ENCODE measurements at regions not wholly inside any gene's neighbourhood (a gene's known extent, or its start where the extent isn't known, plus 50 kb on each side); places are given as distances from the start of the nearest gene placed in this dataset.

- DNase-seq (ENCODE audit: low read depth in 2 of 2): no peak
Observed at GRCh38 chr13:85665286-85665685, 133.9 kb downstream of the SLITRK6 start.

GRCh38 chr13:85663856-85664255 is 135.4 kb downstream of the SLITRK6 start:
- no peak for DNase-seq (ENCODE audit: low read depth in 2 of 2)

DNA sequence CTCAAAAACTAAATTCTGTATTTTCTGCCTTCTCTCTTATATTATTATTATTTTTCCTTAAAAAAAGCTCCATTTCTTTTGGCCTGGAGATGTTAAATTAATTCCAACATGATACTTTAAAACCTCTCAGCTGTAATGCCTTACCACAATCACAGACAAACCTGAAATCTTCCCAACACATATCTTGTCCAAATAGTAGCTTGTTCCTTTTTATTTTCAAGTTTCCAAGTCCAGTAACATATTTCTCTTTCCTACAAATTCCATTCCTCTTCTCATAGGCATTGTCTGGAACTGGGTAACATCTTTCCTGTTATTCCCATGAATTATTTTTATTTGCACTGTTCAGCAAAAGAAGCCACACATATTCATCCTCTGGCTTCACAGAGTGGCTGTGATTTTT is 137.0 kb downstream of the SLITRK6 start:
- no peak for DNase-seq (ENCODE audit: low read depth in 2 of 2)

DNA sequence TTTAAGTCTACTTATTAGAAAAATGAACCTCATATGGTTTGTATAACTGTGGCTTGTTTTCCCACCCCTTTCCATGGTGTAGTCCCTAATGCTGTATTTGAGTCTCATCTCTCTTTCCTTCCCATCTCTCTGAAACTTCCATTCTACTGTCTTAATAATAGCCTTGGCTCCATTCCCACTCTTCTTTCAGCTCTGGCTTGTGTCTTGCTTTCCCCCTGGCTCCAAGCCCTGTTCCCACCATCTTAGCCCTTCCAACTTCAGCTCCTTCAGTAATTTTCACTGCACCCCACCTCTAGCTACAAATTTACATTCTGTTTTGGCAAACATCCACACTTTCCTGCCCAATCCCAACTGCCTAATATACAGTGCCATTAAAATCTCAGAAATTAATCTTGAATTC is 137.5 kb downstream of the SLITRK6 start:
- no peak for DNase-seq (ENCODE audit: low read depth in 2 of 2)

GRCh38 chr13:85659493-85659892 is 139.7 kb downstream of the SLITRK6 start:
- DNase-seq (ENCODE audit: low read depth in 2 of 2): no peak

- no peak for DNase-seq (ENCODE audit: low read depth in 2 of 2)
Observed at GRCh38 chr13:85657942-85658341, 141.3 kb downstream of the SLITRK6 start.

DNA sequence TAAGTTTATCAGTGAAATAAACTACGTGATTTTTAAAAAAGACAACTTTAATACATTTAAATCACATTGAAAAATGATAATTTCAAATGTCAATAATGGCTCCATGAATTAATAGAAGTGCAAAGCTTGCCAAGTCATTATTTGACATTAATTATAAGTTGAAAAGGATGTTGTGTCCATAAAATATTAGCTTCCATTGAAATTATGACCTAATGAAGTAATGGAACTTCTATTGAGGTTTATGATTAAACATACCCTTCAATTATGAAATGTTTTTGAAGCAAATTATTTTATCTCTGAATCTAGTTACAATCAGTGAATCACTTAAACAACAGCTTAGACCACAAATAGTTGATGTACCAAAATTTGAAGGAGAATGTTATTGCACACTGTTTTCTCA is 144.2 kb downstream of the SLITRK6 start:
- DNase-seq (ENCODE audit: low read depth in 2 of 2): no peak

DNA sequence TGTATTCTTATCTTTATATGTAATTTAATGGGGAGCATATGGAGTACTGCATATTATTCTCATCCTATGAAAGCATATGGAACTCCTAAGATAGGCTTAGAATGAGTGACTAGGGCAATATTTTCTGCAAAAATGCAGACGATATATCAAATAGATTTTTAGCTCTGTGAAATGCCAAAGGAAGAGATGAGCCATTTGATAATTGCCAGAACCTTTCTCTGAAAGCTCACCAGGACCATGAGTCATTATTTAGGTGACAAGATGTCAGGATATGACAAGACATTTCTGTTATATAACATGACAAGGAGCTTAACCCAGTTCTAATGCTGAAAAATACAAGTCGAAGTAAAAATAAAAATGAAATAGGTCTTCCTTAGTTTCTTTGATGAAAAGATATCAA is 145.0 kb downstream of the SLITRK6 start:
- no peak for DNase-seq (ENCODE audit: low read depth in 2 of 2)

- DNase-seq (ENCODE audit: low read depth in 2 of 2): no peak
Observed at GRCh38 chr13:85653681-85654080, 145.5 kb downstream of the SLITRK6 start.

DNA sequence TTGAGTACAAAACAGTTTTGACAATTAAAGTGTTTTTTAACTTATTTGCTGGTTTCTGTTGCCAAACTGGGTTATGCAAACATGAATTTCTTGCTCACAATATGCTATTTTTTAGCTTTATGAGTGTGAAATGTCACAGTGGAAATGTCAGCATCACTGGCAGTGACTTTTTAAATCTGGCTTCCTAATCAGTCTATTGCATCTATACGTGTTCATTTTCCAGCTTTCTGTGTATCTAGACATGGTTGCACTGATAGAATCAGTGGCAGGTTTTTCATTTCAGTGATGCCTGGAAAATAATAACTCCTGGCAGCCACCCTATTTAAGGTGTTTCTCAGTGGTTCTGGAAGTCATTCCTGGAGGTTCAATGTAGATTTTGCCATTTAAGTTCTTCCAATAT is 146.7 kb downstream of the SLITRK6 start:
- no peak for DNase-seq (ENCODE audit: low read depth in 2 of 2)

- no peak for DNase-seq (ENCODE audit: low read depth in 2 of 2)
Observed at GRCh38 chr13:85651440-85651839, 147.8 kb downstream of the SLITRK6 start.

DNA sequence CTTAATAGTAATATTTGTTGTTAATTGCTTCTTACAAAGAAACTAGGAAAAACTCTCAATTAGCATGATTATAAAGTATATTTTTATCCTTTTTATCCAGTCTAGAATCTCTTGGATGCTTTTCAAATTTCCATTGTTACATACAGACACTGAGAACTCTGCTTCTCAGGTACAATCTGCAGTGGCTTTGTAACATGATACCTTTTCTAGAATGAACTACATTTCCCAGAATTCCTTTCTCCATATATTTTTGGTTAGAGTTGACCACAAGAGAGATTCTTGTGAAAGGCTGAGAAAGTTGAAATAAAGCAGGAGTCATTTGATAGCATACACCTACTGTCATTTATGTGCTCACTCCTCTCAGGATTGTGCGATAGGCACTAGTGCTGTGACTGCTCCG is 148.6 kb downstream of the SLITRK6 start:
- no peak for DNase-seq (ENCODE audit: low read depth in 2 of 2)

GRCh38 chr13:85640727-85641126 is 158.5 kb downstream of the SLITRK6 start:
- DNase-seq (ENCODE audit: low read depth in 2 of 2): no peak

- no peak for DNase-seq (ENCODE audit: low read depth in 2 of 2)
Observed at GRCh38 chr13:85638815-85639393, 160.3 kb downstream of the SLITRK6 start.

DNA sequence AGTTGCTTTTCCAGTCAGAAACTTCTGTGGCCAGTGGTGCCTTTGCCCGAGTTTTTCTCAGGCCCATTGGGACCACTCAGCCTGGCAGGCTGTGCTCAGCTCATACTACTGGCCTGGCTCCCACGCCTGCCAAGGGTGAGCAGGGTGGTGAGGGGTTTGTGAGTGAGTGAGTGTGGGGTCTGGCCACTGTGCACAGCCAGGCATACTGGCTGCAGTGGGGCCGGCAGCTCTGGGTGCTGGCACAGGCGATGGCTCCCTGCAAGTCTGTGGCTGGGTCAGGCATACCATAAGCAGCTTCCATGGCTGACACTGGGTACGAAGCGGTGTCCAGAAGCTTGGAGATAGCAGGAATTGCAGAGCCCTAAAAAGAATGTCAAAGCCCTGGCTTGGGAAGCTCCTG is 161.0 kb downstream of the SLITRK6 start:
- no peak for DNase-seq (ENCODE audit: low read depth in 2 of 2)

DNA sequence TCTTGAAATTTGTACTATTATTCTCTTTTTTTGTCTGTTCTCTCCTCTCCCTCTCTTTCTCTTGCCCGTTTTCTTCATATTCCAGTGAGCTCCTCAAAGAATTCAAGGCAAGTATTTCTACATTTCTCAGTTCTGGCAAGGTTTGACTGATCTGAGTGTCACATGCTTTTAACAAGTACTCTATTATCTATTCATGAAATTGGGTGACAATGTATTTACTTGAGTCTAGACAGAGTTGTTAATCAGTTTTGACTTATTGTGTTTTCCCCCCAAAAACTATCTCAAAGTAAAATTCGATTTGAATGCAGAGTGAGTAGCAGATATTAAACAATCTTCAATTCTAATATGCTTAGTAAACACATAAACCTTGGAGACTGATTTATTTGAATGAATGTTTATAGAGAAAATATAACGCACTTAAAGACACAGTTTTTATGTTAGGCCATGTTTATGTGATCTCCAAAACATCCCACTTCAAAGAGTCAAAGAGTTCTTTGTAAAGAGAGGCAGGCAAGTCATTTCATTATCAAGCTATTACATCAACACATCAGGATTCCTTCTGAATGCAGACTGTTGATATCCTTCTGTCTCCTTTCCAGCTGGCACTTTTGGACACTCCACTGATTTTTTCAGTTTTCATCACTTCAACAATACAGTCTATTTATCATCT is 166.6 kb downstream of the SLITRK6 start:
- no peak for DNase-seq (ENCODE audit: low read depth in 2 of 2)

GRCh38 chr13:85631801-85632200 is 167.4 kb downstream of the SLITRK6 start:
- DNase-seq (ENCODE audit: low read depth in 2 of 2): no peak

- no peak for DNase-seq (ENCODE audit: low read depth in 2 of 2)
Observed at GRCh38 chr13:85626603-85627002, 172.6 kb downstream of the SLITRK6 start.

DNA sequence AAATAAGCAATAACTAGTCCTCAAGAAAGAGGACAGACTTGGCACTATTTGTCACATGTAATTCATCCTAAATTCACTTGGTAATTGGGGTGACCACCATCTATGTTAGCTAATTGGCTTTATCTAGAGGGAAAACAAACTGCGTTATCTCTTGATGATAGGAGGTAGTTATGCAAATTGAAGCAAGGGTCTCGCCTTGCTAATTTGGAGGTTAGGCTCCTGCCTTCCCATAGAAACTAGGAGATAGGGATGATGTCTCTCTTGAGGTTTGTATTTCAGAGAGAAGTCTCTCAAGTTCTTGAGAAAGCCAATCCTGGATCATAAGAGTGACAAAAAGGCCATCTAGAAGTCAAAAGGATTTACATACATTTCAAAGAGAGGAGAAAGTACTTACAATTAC is 179.9 kb downstream of the SLITRK6 start:
- no peak for DNase-seq (ENCODE audit: low read depth in 2 of 2)

DNA sequence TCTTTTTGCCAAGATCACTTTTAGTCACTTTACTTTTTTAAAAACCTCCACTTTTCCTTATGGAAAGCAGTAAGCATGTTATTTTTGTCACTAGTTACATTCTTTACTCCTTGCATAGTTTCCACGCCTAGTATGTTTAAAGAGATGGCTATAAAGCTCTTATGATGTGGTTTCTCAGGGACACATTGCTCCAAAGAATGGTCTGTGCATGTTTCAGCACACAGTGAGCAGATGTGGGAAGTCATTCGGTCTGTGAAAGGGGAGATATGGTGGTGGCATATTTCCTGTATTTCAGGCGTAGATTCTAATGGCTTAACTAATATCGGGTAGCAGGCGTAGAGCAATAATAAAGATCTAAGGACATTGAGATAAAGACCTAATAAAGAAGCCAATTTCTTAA is 180.7 kb downstream of the SLITRK6 start:
- DNase-seq (ENCODE audit: low read depth in 2 of 2): no peak

DNA sequence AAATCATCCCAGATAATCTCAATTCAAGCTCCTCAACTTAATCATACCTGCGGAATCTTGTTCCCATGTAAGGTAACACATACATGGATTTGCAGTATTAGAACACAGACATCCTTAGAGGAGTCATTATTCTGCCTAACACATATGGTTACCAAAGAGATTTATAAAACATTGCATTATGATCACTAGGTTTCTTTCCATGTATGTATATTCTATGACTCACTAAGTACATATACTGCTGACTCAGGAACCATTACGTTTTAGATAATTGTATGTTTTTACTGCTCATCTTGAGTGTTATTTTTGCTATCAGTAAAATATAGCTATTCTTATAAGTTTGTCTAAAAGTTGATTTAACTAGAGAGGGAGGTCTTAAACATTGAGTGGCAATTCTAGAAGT is 182.9 kb downstream of the SLITRK6 start:
- no peak for DNase-seq (ENCODE audit: low read depth in 2 of 2)

- no peak for DNase-seq (ENCODE audit: low read depth in 2 of 2)
Observed at GRCh38 chr13:85615031-85615430, 184.2 kb downstream of the SLITRK6 start.

- no peak for DNase-seq (ENCODE audit: low read depth in 2 of 2)
Observed at GRCh38 chr13:85610024-85610423, 189.2 kb downstream of the SLITRK6 start.

DNA sequence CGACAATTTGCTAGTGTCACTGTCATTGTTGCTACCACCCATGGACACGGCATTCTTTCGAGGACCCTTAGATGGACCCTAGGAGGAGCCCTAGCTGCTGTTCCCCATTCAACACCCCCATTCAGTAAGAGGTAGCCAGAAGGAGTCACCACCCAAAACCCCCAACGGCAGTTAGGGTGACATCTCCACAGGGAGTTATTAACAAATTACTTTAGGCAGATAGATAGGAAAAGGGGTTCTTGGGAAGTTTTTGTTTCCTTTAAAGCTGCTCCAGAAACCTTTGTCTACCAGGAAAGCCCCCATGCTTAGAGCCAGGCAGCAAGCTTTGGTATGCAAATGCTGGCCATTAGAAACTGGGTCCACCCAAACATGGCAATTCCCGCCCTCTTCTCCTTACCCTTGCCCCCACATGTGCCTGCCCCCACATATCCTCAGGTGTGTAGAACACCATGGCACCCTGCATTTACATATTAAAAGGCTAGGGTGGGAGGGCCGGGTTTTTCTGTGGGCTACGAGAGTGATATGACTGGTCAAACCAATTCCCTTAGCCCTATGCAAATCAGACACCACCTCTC is 190.9 kb downstream of the SLITRK6 start:
- no peak for DNase-seq (ENCODE audit: low read depth in 2 of 2)

All from stimulated activated CD4-positive, alpha-beta T cell treated with anti-CD3 and anti-CD28 coated beads, Interleukin-15, amount 100 ng/mL, for 48 hours (primary cell).